ENCODE measurements at regions not wholly inside any gene's neighbourhood (a gene's known extent, or its start where the extent isn't known, plus 50 kb on each side); places are given as distances from the start of the nearest gene placed in this dataset.

DNA sequence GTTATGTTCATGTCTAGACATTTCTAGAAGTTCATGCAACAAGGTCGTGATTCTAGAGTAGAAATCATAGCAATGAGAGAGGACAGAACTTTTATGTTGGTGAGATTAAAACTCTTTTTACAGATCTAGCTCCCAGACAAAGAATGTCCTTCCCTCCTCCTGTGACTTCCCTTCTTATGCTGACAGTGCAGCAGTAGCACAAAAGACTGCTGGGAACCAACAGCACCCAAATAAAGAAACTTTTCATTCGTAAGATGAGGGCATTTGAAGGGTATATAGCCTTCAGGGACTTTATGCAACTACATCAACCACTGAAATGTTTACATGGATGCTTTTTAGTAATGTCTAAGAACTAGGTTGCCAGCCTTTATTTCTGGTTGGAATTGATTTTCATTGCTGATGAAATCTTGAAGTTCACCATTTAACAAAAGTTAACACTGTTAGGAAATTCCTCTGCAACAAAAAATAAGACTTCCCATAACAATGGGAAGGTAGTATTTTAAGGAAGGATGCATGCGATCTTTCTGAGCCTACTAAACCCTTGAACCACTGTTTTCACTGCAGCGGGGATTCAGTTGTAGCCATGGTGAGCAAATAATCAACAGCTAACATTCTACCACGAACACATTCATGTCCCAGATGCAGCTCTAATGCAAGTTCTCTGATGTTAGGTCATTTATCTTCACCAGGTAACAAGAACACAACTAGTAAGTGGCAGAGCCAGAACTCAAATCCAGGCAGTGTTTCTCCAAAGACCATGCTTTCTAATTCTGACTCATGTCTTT lies 672.8 kb downstream of the PTPRC start:
- TF ChIP-seq, protein P1, sequence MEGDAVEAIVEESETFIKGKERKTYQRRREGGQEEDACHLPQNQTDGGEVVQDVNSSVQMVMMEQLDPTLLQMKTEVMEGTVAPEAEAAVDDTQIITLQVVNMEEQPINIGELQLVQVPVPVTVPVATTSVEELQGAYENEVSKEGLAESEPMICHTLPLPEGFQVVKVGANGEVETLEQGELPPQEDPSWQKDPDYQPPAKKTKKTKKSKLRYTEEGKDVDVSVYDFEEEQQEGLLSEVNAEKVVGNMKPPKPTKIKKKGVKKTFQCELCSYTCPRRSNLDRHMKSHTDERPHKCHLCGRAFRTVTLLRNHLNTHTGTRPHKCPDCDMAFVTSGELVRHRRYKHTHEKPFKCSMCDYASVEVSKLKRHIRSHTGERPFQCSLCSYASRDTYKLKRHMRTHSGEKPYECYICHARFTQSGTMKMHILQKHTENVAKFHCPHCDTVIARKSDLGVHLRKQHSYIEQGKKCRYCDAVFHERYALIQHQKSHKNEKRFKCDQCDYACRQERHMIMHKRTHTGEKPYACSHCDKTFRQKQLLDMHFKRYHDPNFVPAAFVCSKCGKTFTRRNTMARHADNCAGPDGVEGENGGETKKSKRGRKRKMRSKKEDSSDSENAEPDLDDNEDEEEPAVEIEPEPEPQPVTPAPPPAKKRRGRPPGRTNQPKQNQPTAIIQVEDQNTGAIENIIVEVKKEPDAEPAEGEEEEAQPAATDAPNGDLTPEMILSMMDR (IDR thresholded peaks at IDR 0.05): no peak
- TF ChIP-seq POLR2A (IDR thresholded peaks at IDR 0.05) (no peak), POLR2AphosphoS5 (IDR thresholded peaks at IDR 0.05) (no peak)

All from upper lobe of left lung (tissue), 4 donors.